Body of pancreas (tissue), 4 donors: ENCODE measurements at regions not wholly inside any gene's neighbourhood (a gene's known extent, or its start where the extent isn't known, plus 50 kb on each side); places are given as distances from the start of the nearest gene placed in this dataset.

ENCODE experiments used
- ATAC-seq: fragments of 150-250 bp; one replicate; pipeline ENCODE4 v1.9.1; 2016
- DNase-seq, 4 donors: peaks; one replicate each; pipeline ENCODE4 v3.0.0-alpha.2; 2019
- H3K27ac ChIP-seq, 4 donors: fragments of 200-600 bp; sonication (generic); 1 replicate in 3 of 4; 2 replicates in 1 of 4; pipeline versions ENCODE4 v1.5.1 to v1.6.1; 2016 to 2019; ENCODE audit warnings: mild to moderate bottlenecking in 1 of 4, mixed read lengths in 1 of 4, moderate library complexity in 1 of 4
- H3K27me3 ChIP-seq, 2 donors: fragments of 200-600 bp; sonication (generic); one replicate each; pipeline ENCODE4 v1.6.0; 2016; ENCODE audit warnings: mild to moderate bottlenecking in 1 of 2
- H3K36me3 ChIP-seq, 2 donors: fragments of 200-600 bp; sonication (generic); replicated peaks in 1 of 2; 2 replicates each; pipeline ENCODE4 v1.5.1; 2016; ENCODE audit warnings: low read depth in 2 of 2; ENCODE audit not compliant: insufficient read depth in 1 of 2
- H3K4me1 ChIP-seq: fragments of 200-600 bp; sonication (generic); one replicate; pipeline ENCODE4 v1.6.0; 2016
- H3K4me3 ChIP-seq, 2 donors: fragments of 200-600 bp; sonication (generic); 1 replicate in 1 of 2; 2 replicates in 1 of 2; pipeline ENCODE4 v1.5.1; 2016 to 2019
- H3K9me3 ChIP-seq, 3 donors: fragments of 200-600 bp; sonication (generic); 1 replicate in 2 of 3; 2 replicates in 1 of 3; pipeline ENCODE4 v1.5.1; 2016
- POLR2A ChIP-seq, 3 donors: fragments of 450-650 bp; IDR thresholded peaks; one replicate each; pipeline ENCODE4 v1.6.1; 2016; ENCODE audit warnings: antibody characterized with exemption in 3 of 3, mild to moderate bottlenecking in 2 of 3
- WGBS, 2 donors: methylation state at CpG; one replicate each; pipeline ENCODE4 v1.1.5; 2017; 5-methylcytosine and 5-hydroxymethylcytosine counted together
- intact Hi-C: fragments of 100-400 bp; cut with DNase I; formaldehyde crosslinking; loops from one replicate; pipeline ENCODE4 v1.15.1; 2023
- TF ChIP-seq, protein P1 (sequence below), 7 experiments: fragments of 450-650 bp in 4 of 7; fragments of 200-600 bp in 3 of 7; sonication (generic) in 3 of 7; IDR thresholded peaks; one replicate each; pipeline ENCODE4 v1.5.1; 2016 to 2019; ENCODE audit warnings: antibody characterized with exemption in 7 of 7

DNA sequence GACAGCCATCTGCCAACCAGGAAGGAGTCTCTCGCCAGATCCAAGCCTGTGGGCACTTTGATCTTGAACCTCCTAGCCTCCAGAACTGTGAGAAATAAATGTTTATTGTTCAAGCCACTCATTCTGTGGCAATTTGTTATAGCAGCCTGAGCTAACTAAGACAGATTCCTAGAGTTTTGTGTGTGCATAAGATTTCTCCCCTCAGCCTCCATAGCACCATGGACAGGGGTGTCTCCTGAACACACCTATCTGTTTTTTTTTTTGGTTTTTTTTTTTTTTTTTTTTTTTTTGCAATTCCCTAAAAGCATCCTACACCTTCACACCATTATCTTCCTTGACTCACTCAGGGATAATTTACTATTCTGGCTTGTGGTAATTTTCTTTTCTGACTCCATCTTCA lies 768.5 kb downstream of the NR2F2 start:
- TF ChIP-seq, protein P1, sequence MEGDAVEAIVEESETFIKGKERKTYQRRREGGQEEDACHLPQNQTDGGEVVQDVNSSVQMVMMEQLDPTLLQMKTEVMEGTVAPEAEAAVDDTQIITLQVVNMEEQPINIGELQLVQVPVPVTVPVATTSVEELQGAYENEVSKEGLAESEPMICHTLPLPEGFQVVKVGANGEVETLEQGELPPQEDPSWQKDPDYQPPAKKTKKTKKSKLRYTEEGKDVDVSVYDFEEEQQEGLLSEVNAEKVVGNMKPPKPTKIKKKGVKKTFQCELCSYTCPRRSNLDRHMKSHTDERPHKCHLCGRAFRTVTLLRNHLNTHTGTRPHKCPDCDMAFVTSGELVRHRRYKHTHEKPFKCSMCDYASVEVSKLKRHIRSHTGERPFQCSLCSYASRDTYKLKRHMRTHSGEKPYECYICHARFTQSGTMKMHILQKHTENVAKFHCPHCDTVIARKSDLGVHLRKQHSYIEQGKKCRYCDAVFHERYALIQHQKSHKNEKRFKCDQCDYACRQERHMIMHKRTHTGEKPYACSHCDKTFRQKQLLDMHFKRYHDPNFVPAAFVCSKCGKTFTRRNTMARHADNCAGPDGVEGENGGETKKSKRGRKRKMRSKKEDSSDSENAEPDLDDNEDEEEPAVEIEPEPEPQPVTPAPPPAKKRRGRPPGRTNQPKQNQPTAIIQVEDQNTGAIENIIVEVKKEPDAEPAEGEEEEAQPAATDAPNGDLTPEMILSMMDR (IDR thresholded peaks at IDR 0.05), result no peak
- TF ChIP-seq POLR2A (IDR thresholded peaks at IDR 0.05), result no peak

DNA sequence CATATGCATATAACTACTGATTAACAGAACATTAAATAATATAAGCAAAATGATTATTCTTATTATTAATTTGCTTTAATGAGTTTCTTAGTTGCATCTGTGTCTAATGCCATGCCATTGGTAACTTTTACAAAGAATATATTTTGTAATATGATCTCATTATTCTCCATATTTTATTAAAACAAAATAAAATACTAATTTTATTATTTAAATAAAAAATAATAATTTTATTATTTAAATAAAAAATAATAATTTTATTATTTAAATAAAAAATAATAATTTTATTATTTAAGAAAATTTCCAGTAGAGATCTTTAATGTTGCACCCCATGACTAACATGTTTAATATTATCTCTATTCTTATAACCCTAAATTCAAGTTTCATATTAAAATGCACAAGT lies 771.1 kb downstream of the NR2F2 start:
- no peaks in the 10 kb centered on the region for H3K27me3 ChIP-seq
- ATAC-seq (no peak), DNase-seq (no peak)
- no peaks in the 10 kb centered on the region for H3K4me1 ChIP-seq
- TF ChIP-seq, protein P1 (IDR thresholded peaks at IDR 0.05), result no peak
- no peak for TF ChIP-seq POLR2A (IDR thresholded peaks at IDR 0.05)
- intact Hi-C loops, result no loop called here
- no peak overlapping the region for H3K4me3 ChIP-seq
- no peaks in the 10 kb centered on the region for H3K9me3 ChIP-seq
- H3K27ac ChIP-seq, result no peak overlapping the region
- H3K36me3 ChIP-seq, result no peaks in the 10 kb centered on the region

More for the DNA sequence above, 768.5 kb downstream of the NR2F2 start:
- intact Hi-C loops, result no loop called here
- no peaks in the 10 kb centered on the region for H3K4me1 ChIP-seq
- no peaks in the 10 kb centered on the region for H3K9me3 ChIP-seq
- H3K27me3 ChIP-seq, result no peaks in the 10 kb centered on the region
- ATAC-seq, result no peak
- DNase-seq, result no peak
- H3K27ac ChIP-seq, result no peak overlapping the region
- no peak overlapping the region for H3K4me3 ChIP-seq
- H3K36me3 ChIP-seq, result no peaks in the 10 kb centered on the region
- 77 to 83% methylated on average over 1 of the region's 1 CpG for WGBS, 2 donors

DNA sequence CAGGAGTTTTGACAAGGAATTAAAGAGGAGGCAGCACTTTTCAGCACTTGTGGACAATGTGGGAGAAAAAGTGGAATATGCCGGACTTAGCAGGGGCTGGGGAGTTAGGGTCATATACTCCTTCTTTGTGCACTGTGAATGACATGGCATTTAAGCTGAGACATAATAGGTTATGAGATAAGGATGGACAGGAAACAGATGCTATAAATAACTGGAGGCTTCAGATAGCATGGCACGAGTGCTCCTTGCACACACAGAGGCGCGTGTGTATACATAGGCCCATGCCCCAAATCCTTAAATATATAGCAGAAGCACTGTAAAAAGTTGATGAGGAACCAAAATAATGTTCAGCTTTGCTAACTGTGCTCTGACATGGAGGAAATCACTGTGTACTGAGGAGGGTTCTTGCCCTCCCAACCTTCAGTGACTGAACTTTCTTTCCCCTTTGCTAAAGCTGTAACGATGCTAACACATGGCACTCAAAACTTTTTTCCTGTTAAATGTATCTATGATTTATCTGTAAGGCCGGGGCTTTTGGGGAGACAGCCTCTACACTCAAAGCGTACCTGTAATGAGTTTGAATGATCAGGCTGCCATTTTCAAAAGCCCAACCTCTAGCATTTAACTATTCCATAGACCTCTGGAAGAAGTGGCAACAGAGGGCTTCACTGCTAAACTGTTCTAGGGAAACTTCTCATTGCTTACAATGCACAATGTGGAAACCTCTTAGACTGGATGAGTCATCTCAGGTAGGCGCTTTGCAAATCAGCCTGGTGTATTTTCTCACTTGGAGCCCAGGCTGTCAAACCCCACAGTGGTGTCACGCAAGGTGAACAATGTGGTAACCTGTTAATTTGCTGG lies 784.6 kb downstream of the NR2F2 start:
- intact Hi-C loops, result no loop called here
- Histone ChIP-seq H3K4me1 (no peaks in the 10 kb centered on the region), H3K36me3 (no peaks in the 10 kb centered on the region), H3K4me3 (no peak overlapping the region), H3K27me3 (no peaks in the 10 kb centered on the region), H3K27ac (no peak overlapping the region), H3K9me3 (no peaks in the 10 kb centered on the region)
- DNase-seq (no peak), ATAC-seq (no peak)
- TF ChIP-seq, protein P1 (IDR thresholded peaks at IDR 0.05), result no peak
- no peak for TF ChIP-seq POLR2A (IDR thresholded peaks at IDR 0.05)
- WGBS, 2 donors, result 71 to 77% methylated on average over 9 of the region's 9 CpGs

GRCh38 chr15:97115761-97116070 lies 785.2 kb downstream of the NR2F2 start:
- H3K4me1 ChIP-seq, result no peaks in the 10 kb centered on the region
- no peak for ATAC-seq
- intact Hi-C loops, result no loop called here
- no peak overlapping the region for H3K27ac ChIP-seq
- no peaks in the 10 kb centered on the region for H3K27me3 ChIP-seq
- no peak for DNase-seq
- H3K36me3 ChIP-seq, result no peaks in the 10 kb centered on the region
- H3K9me3 ChIP-seq, result no peaks in the 10 kb centered on the region
- no peak overlapping the region for H3K4me3 ChIP-seq
- no peak for TF ChIP-seq POLR2A (IDR thresholded peaks at IDR 0.05)
- TF ChIP-seq, protein P1 (IDR thresholded peaks at IDR 0.05), result no peak
- WGBS, 2 donors, result 70 to 86% methylated on average over 3 of the region's 3 CpGs

GRCh38 chr15:97124790-97125189 lies 794.3 kb downstream of the NR2F2 start:
- 66 to 83% methylated on average over 4 of the region's 4 CpGs for WGBS, 2 donors
- intact Hi-C loops, result no loop called here
- no peak for ATAC-seq

More at GRCh38 chr15:97124790-97125189, 794.3 kb downstream of the NR2F2 start:
- H3K36me3 ChIP-seq, result no peaks in the 10 kb centered on the region
- TF ChIP-seq POLR2A (IDR thresholded peaks at IDR 0.05), result no peak
- TF ChIP-seq, protein P1 (IDR thresholded peaks at IDR 0.05), result no peak
- no peaks in the 10 kb centered on the region for H3K4me1 ChIP-seq
- H3K27ac ChIP-seq, result no peak overlapping the region
- no peaks in the 10 kb centered on the region for H3K9me3 ChIP-seq
- no peaks in the 10 kb centered on the region for H3K27me3 ChIP-seq
- no peak overlapping the region for H3K4me3 ChIP-seq
- no peak for DNase-seq
